GM23338 (cell line): ENCODE measurements at regions not wholly inside any gene's neighbourhood (a gene's known extent, or its start where the extent isn't known, plus 50 kb on each side); places are given as distances from the start of the nearest gene placed in this dataset.

Experiments used
- ATAC-seq: fragments of 200-7000 bp; cut with Tn5 transposase; 3 replicates; pipeline ENCODE4 v1.9.1; 2020
- DNase-seq: peaks from one replicate; pipeline ENCODE4 v3.0.0-alpha.2; 2015; ENCODE audit warnings: low spot score
- H2AFZ ChIP-seq: fragments of 200-600 bp; sonication (generic); 2 replicates; pipeline ENCODE4 v1.8.0; 2016; ENCODE audit warnings: antibody characterized with exemption, mild to moderate bottlenecking, moderate library complexity
- H3F3A ChIP-seq: fragments of 200-600 bp; sonication (generic); replicated peaks from 2 replicates; pipeline ENCODE4 v1.8.0; 2017; ENCODE audit warnings: antibody characterized with exemption, mixed run types, low read depth
- H3K27ac ChIP-seq: fragments of 200-600 bp; sonication (generic); 2 replicates; pipeline ENCODE4 v1.6.1; 2016; ENCODE audit warnings: low read depth
- H3K27me3 ChIP-seq: fragments of 200-600 bp; sonication (generic); 2 replicates; pipeline ENCODE4 v1.8.0; 2016; ENCODE audit warnings: mild to moderate bottlenecking, mixed run types, moderate library complexity; ENCODE audit not compliant: insufficient read depth
- H3K36me3 ChIP-seq: fragments of 200-600 bp; sonication (generic); 2 replicates; pipeline ENCODE4 v1.8.0; 2016; ENCODE audit warnings: mild to moderate bottlenecking; ENCODE audit not compliant: insufficient read depth
- H3K4me1 ChIP-seq: fragments of 200-600 bp; sonication (generic); 2 replicates; pipeline ENCODE4 v1.8.0; 2016; ENCODE audit warnings: mild to moderate bottlenecking, moderate library complexity; ENCODE audit not compliant: insufficient read depth
- H3K4me2 ChIP-seq: fragments of 200-600 bp; sonication (generic); 2 replicates; pipeline ENCODE4 v1.7.1; 2017; ENCODE audit warnings: mixed run types
- H3K4me3 ChIP-seq: fragments of 200-600 bp; sonication (generic); 2 replicates; pipeline ENCODE4 v1.6.1; 2016; ENCODE audit warnings: mixed run types
- H3K79me2 ChIP-seq: fragments of 200-600 bp; sonication (generic); replicated peaks from 2 replicates; pipeline ENCODE4 v1.8.0; 2017; ENCODE audit warnings: mild to moderate bottlenecking; ENCODE audit not compliant: insufficient read depth
- H3K9me2 ChIP-seq: fragments of 200-600 bp; sonication (generic); 2 replicates; pipeline ENCODE4 v1.8.0; 2017; ENCODE audit not compliant: insufficient read depth
- H4K20me1 ChIP-seq: fragments of 200-600 bp; sonication (generic); replicated peaks from 2 replicates; pipeline ENCODE4 v1.8.0; 2017; ENCODE audit warnings: mild to moderate bottlenecking; ENCODE audit not compliant: insufficient read depth
- H3K27ac Mint-ChIP-seq: 2 replicates; pipeline ENCODE4 v1.8.0; 2020; ENCODE audit warnings: inconsistent platforms, mild to moderate bottlenecking, moderate library complexity, mixed read lengths
- H3K27me3 Mint-ChIP-seq: 3 replicates; pipeline ENCODE4 v1.8.0; 2022; ENCODE audit warnings: low read depth, mild to moderate bottlenecking, moderate library complexity, mixed read lengths, inconsistent platforms; ENCODE audit not compliant: insufficient read depth, poor library complexity
- H3K36me3 Mint-ChIP-seq: 3 replicates; pipeline ENCODE4 v1.8.0; 2021; ENCODE audit warnings: low read depth, mild to moderate bottlenecking, inconsistent platforms, moderate library complexity, mixed read lengths
- H3K4me1 Mint-ChIP-seq: 3 replicates; pipeline ENCODE4 v1.8.0; 2020; ENCODE audit warnings: mild to moderate bottlenecking, inconsistent platforms, mixed read lengths
- H3K4me3 Mint-ChIP-seq: 3 replicates; pipeline ENCODE4 v1.8.0; 2021; ENCODE audit warnings: moderate library complexity, mild to moderate bottlenecking, inconsistent platforms, mixed read lengths
- H3K9me3 Mint-ChIP-seq: 3 replicates; pipeline ENCODE4 v1.8.0; 2020; ENCODE audit warnings: moderate library complexity, mild to moderate bottlenecking, inconsistent platforms, mixed read lengths
- CREB1 ChIP-seq: fragments of 250-450 bp; sonication (Bioruptor Pico); IDR thresholded peaks from 2 replicates; pipeline ENCODE4 v1.5.0; 2020; ENCODE audit warnings: low read depth, mild to moderate bottlenecking, moderate library complexity
- EZH2 ChIP-seq: fragments of 200-600 bp; sonication (generic); IDR thresholded peaks from one replicate; pipeline ENCODE4 v1.8.0; 2017; ENCODE audit warnings: antibody characterized with exemption, mild to moderate bottlenecking, low read depth; ENCODE audit not compliant: unreplicated experiment
- EZH2phosphoT487 ChIP-seq: fragments of 200-600 bp; sonication (generic); IDR thresholded peaks from one replicate; pipeline ENCODE4 v1.8.1; 2018; ENCODE audit warnings: antibody characterized with exemption; ENCODE audit not compliant: unreplicated experiment
- JUNB ChIP-seq: IDR thresholded peaks from one replicate; pipeline ENCODE4 v1.6.1; 2016; ENCODE audit warnings: antibody characterized with exemption; ENCODE audit not compliant: unreplicated experiment
- NANOG ChIP-seq: IDR thresholded peaks from 2 replicates; pipeline ENCODE4 v1.6.1; 2016; ENCODE audit warnings: antibody characterized with exemption, borderline replicate concordance
- POLR2AphosphoS5 ChIP-seq: IDR thresholded peaks from 2 replicates; pipeline ENCODE4 v1.6.1; 2016; ENCODE audit warnings: antibody characterized with exemption, low read depth
- STAT1 ChIP-seq: IDR thresholded peaks from one replicate; pipeline ENCODE4 v1.6.1; 2016; ENCODE audit warnings: antibody characterized with exemption; ENCODE audit not compliant: unreplicated experiment
- ZNF114 ChIP-seq: fragments of 250-450 bp; sonication (Bioruptor Pico); IDR thresholded peaks from 2 replicates; pipeline ENCODE4 v1.5.0; 2020; ENCODE audit warnings: mild to moderate bottlenecking, moderate library complexity
- ZNF331 ChIP-seq: fragments of 250-450 bp; sonication (Bioruptor Pico); IDR thresholded peaks from 2 replicates; pipeline ENCODE4 v1.5.0; 2020; ENCODE audit warnings: low read depth, mild to moderate bottlenecking, moderate library complexity
- TF ChIP-seq, protein P1 (sequence below): fragments of 250-450 bp; sonication (Bioruptor Pico); IDR thresholded peaks from 2 replicates; pipeline ENCODE4 v1.5.0; 2020; ENCODE audit warnings: mild to moderate bottlenecking, moderate library complexity
- TF ChIP-seq, protein P2 (sequence below): IDR thresholded peaks from one replicate; pipeline ENCODE4 v1.6.1; 2018; ENCODE audit warnings: antibody characterized with exemption; ENCODE audit not compliant: unreplicated experiment
- TF ChIP-seq, protein P3 (sequence below), 2 experiments: fragments of 200-600 bp in 1 of 2; sonication (generic) in 1 of 2; conservative IDR thresholded peaks; 2 replicates each; pipeline versions ENCODE4 v1.5.1 to v1.6.1; 2016 to 2017; ENCODE audit warnings: antibody characterized with exemption in 2 of 2, low read depth in 2 of 2, mild to moderate bottlenecking in 2 of 2, moderate library complexity in 1 of 2
- TF ChIP-seq, protein P4 (sequence below): IDR thresholded peaks from 2 replicates; pipeline ENCODE4 v1.6.1; 2016; ENCODE audit warnings: antibody characterized with exemption

DNA sequence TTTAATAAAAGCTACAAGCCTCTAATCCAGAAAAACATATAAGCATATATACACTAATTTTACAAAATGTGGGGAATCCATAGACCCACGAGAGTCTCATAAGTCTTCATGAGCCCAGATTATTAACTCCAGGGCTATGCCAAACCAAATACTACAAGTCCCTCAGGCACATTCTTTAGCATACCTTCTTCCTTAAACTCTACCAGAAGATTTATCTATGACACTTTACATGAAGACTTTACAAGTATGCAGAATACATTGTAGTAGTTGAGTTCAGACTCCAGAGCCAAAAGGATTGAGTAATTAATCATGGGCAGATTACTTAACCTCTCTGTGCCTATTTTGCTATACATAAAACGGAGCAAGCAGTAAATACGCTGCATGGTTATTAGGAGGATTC lies 793.7 kb upstream of the ADGRL2 start:
- Mint-ChIP-seq H3K4me3 (no peak overlapping the region), H3K27ac (no peak overlapping the region), H3K4me1 (no peaks in the 10 kb centered on the region), H3K36me3 (no peaks in the 10 kb centered on the region), H3K27me3 (no peaks in the 10 kb centered on the region), H3K9me3 (no peaks in the 10 kb centered on the region)
- Histone ChIP-seq H3K79me2 (no peaks in the 10 kb centered on the region), H3K27ac (no peak overlapping the region), H3K4me3 (no peak overlapping the region), H3K4me1 (no peaks in the 10 kb centered on the region), H3K9me2 (no peaks in the 10 kb centered on the region; the same call in 1 of the 2 replicates), H3F3A (no peaks in the 10 kb centered on the region), H2AFZ (no peak overlapping the region), H3K27me3 (no peaks in the 10 kb centered on the region), H3K36me3 (no peaks in the 10 kb centered on the region), H4K20me1 (no peaks in the 10 kb centered on the region), H3K4me2 (no peak overlapping the region)
- DNase-seq (no peak), ATAC-seq (no peak)
- TF ChIP-seq, protein P1, sequence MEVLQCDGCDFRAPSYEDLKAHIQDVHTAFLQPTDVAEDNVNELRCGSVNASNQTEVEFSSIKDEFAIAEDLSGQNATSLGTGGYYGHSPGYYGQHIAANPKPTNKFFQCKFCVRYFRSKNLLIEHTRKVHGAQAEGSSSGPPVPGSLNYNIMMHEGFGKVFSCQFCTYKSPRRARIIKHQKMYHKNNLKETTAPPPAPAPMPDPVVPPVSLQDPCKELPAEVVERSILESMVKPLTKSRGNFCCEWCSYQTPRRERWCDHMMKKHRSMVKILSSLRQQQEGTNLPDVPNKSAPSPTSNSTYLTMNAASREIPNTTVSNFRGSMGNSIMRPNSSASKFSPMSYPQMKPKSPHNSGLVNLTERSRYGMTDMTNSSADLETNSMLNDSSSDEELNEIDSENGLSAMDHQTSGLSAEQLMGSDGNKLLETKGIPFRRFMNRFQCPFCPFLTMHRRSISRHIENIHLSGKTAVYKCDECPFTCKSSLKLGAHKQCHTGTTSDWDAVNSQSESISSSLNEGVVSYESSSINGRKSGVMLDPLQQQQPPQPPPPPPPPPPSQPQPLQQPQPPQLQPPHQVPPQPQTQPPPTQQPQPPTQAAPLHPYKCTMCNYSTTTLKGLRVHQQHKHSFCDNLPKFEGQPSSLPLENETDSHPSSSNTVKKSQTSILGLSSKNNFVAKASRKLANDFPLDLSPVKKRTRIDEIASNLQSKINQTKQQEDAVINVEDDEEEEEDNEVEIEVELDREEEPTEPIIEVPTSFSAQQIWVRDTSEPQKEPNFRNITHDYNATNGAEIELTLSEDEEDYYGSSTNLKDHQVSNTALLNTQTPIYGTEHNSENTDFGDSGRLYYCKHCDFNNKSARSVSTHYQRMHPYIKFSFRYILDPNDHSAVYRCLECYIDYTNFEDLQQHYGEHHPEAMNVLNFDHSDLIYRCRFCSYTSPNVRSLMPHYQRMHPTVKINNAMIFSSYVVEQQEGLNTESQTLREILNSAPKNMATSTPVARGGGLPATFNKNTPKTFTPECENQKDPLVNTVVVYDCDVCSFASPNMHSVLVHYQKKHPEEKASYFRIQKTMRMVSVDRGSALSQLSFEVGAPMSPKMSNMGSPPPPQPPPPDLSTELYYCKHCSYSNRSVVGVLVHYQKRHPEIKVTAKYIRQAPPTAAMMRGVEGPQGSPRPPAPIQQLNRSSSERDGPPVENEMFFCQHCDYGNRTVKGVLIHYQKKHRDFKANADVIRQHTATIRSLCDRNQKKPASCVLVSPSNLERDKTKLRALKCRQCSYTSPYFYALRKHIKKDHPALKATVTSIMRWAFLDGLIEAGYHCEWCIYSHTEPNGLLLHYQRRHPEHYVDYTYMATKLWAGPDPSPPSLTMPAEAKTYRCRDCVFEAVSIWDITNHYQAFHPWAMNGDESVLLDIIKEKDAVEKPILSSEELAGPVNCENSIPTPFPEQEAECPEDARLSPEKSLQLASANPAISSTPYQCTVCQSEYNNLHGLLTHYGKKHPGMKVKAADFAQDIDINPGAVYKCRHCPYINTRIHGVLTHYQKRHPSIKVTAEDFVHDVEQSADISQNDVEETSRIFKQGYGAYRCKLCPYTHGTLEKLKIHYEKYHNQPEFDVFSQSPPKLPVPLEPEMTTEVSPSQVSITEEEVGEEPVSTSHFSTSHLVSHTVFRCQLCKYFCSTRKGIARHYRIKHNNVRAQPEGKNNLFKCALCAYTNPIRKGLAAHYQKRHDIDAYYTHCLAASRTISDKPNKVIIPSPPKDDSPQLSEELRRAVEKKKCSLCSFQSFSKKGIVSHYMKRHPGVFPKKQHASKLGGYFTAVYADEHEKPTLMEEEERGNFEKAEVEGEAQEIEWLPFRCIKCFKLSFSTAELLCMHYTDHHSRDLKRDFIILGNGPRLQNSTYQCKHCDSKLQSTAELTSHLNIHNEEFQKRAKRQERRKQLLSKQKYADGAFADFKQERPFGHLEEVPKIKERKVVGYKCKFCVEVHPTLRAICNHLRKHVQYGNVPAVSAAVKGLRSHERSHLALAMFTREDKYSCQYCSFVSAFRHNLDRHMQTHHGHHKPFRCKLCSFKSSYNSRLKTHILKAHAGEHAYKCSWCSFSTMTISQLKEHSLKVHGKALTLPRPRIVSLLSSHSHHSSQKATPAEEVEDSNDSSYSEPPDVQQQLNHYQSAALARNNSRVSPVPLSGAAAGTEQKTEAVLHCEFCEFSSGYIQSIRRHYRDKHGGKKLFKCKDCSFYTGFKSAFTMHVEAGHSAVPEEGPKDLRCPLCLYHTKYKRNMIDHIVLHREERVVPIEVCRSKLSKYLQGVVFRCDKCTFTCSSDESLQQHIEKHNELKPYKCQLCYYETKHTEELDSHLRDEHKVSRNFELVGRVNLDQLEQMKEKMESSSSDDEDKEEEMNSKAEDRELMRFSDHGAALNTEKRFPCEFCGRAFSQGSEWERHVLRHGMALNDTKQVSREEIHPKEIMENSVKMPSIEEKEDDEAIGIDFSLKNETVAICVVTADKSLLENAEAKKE (CRISPR knock-in tag), result no peak
- TF ChIP-seq NANOG (no peak), ZNF114 (CRISPR knock-in tag) (no peak), JUNB (no peak), CREB1 (CRISPR knock-in tag) (no peak), POLR2AphosphoS5 (no peak), STAT1 (no peak), EZH2phosphoT487 (no peak), ZNF331 (CRISPR knock-in tag) (no peak), EZH2 (no peak)
- TF ChIP-seq, protein P2, sequence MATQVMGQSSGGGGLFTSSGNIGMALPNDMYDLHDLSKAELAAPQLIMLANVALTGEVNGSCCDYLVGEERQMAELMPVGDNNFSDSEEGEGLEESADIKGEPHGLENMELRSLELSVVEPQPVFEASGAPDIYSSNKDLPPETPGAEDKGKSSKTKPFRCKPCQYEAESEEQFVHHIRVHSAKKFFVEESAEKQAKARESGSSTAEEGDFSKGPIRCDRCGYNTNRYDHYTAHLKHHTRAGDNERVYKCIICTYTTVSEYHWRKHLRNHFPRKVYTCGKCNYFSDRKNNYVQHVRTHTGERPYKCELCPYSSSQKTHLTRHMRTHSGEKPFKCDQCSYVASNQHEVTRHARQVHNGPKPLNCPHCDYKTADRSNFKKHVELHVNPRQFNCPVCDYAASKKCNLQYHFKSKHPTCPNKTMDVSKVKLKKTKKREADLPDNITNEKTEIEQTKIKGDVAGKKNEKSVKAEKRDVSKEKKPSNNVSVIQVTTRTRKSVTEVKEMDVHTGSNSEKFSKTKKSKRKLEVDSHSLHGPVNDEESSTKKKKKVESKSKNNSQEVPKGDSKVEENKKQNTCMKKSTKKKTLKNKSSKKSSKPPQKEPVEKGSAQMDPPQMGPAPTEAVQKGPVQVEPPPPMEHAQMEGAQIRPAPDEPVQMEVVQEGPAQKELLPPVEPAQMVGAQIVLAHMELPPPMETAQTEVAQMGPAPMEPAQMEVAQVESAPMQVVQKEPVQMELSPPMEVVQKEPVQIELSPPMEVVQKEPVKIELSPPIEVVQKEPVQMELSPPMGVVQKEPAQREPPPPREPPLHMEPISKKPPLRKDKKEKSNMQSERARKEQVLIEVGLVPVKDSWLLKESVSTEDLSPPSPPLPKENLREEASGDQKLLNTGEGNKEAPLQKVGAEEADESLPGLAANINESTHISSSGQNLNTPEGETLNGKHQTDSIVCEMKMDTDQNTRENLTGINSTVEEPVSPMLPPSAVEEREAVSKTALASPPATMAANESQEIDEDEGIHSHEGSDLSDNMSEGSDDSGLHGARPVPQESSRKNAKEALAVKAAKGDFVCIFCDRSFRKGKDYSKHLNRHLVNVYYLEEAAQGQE, result no peak
- TF ChIP-seq, protein P3, sequence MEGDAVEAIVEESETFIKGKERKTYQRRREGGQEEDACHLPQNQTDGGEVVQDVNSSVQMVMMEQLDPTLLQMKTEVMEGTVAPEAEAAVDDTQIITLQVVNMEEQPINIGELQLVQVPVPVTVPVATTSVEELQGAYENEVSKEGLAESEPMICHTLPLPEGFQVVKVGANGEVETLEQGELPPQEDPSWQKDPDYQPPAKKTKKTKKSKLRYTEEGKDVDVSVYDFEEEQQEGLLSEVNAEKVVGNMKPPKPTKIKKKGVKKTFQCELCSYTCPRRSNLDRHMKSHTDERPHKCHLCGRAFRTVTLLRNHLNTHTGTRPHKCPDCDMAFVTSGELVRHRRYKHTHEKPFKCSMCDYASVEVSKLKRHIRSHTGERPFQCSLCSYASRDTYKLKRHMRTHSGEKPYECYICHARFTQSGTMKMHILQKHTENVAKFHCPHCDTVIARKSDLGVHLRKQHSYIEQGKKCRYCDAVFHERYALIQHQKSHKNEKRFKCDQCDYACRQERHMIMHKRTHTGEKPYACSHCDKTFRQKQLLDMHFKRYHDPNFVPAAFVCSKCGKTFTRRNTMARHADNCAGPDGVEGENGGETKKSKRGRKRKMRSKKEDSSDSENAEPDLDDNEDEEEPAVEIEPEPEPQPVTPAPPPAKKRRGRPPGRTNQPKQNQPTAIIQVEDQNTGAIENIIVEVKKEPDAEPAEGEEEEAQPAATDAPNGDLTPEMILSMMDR (conservative IDR thresholded peaks at IDR 0.05; ENCODE audit: low read depth in 2 of 2), result no peak
- TF ChIP-seq, protein P4, sequence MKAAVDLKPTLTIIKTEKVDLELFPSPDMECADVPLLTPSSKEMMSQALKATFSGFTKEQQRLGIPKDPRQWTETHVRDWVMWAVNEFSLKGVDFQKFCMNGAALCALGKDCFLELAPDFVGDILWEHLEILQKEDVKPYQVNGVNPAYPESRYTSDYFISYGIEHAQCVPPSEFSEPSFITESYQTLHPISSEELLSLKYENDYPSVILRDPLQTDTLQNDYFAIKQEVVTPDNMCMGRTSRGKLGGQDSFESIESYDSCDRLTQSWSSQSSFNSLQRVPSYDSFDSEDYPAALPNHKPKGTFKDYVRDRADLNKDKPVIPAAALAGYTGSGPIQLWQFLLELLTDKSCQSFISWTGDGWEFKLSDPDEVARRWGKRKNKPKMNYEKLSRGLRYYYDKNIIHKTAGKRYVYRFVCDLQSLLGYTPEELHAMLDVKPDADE, result no peak
